Lung (tissue), 11 donors: ENCODE measurements at regions not wholly inside any gene's neighbourhood (a gene's known extent, or its start where the extent isn't known, plus 50 kb on each side); places are given as distances from the start of the nearest gene placed in this dataset.

Experiments used
- ATAC-seq: fragments of 200-7000 bp; cut with Tn5 transposase; one replicate; pipeline ENCODE4 v1.9.1; 2020; ENCODE audit warnings: moderate number of reproducible peaks; ENCODE audit not compliant: insufficient read depth, low FRiP score
- DNase-seq, 3 donors: peaks; one replicate each; pipeline ENCODE4 v3.0.0-alpha.2; 2013 to 2017
- H3K27ac ChIP-seq, 2 donors: one replicate each; pipeline ENCODE4 v1.5.1; 2013; ENCODE audit warnings: mild to moderate bottlenecking in 2 of 2, moderate library complexity in 2 of 2, control low read depth in 1 of 2, inconsistent platforms in 1 of 2, low read depth in 1 of 2, low read length in 1 of 2
- H3K27me3 ChIP-seq, 3 donors: one replicate each; pipeline ENCODE4 v1.5.1; 2013; ENCODE audit warnings: low read length in 2 of 3; ENCODE audit not compliant: control insufficient read depth in 3 of 3, insufficient read depth in 3 of 3
- H3K36me3 ChIP-seq, 4 donors: one replicate each; pipeline ENCODE4 v1.5.1; 2013; ENCODE audit warnings: low read length in 4 of 4, mild to moderate bottlenecking in 1 of 4, moderate library complexity in 1 of 4; ENCODE audit not compliant: control insufficient read depth in 4 of 4, insufficient read depth in 4 of 4
- H3K4me1 ChIP-seq, 5 donors: one replicate each; pipeline ENCODE4 v1.5.1; 2013; ENCODE audit warnings: low read length in 5 of 5, mild to moderate bottlenecking in 2 of 5, moderate library complexity in 1 of 5; ENCODE audit not compliant: control insufficient read depth in 5 of 5, insufficient read depth in 5 of 5
- H3K4me3 ChIP-seq: one replicate; pipeline ENCODE4 v1.5.1; 2013; ENCODE audit warnings: mild to moderate bottlenecking, control low read depth, moderate library complexity
- H3K9ac ChIP-seq, 2 donors: one replicate each; pipeline ENCODE4 v1.5.1; 2013; ENCODE audit warnings: low read length in 2 of 2, control low read depth in 1 of 2; ENCODE audit not compliant: insufficient read depth in 1 of 2
- H3K9me3 ChIP-seq, 4 donors: one replicate each; pipeline ENCODE4 v1.5.1; 2013; ENCODE audit warnings: low read length in 3 of 4, mild to moderate bottlenecking in 1 of 4, moderate library complexity in 1 of 4; ENCODE audit not compliant: control insufficient read depth in 4 of 4, insufficient read depth in 3 of 4
- WGBS, 2 donors: extraction: QIAGEN DNeasy Blood & Tissue Kit; methylation state at CpG; one replicate each; pipeline ENCODE4 v1.1.7; 2013; 5-methylcytosine and 5-hydroxymethylcytosine counted together
- TF ChIP-seq, protein P1 (sequence below): IDR thresholded peaks from 2 replicates; pipeline ENCODE4 v1.5.1; 2012; ENCODE audit warnings: mild to moderate bottlenecking; ENCODE audit errors: control extremely low read depth, extremely low read depth
- donor health status: control.
- donor health status: control.
- donor health status: Bipolar disorder and iron deficiency.
- donor health status: healthy.
- donor health status: DM: yes; HTN: yes; CAD: no.

DNA sequence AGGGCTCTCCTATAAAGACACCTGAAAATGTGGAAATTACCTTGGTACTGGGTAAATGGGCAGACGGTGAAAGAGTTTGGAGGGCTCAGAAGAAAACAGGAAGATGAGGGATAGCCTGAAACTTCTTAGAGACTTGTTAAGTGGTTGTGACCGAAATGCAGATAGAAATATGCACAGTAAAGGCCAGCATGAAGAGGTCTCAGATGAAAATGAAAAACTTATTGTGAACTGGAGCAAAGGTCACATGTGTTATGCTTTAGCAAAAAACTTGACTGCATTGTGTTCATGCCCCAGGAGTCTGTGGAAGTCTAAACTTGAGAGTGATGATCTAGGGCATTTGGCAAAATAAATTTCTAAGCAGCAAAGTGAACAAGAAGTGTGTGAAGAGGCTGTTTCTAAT lies 137.1 kb downstream of the CBLN2 start:
- no peaks in the 10 kb centered on the region for H3K4me1 ChIP-seq
- no peak overlapping the region for H3K9ac ChIP-seq
- no peaks in the 10 kb centered on the region for H3K27me3 ChIP-seq
- TF ChIP-seq, protein P1, sequence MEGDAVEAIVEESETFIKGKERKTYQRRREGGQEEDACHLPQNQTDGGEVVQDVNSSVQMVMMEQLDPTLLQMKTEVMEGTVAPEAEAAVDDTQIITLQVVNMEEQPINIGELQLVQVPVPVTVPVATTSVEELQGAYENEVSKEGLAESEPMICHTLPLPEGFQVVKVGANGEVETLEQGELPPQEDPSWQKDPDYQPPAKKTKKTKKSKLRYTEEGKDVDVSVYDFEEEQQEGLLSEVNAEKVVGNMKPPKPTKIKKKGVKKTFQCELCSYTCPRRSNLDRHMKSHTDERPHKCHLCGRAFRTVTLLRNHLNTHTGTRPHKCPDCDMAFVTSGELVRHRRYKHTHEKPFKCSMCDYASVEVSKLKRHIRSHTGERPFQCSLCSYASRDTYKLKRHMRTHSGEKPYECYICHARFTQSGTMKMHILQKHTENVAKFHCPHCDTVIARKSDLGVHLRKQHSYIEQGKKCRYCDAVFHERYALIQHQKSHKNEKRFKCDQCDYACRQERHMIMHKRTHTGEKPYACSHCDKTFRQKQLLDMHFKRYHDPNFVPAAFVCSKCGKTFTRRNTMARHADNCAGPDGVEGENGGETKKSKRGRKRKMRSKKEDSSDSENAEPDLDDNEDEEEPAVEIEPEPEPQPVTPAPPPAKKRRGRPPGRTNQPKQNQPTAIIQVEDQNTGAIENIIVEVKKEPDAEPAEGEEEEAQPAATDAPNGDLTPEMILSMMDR: no peak
- H3K27ac ChIP-seq: no peak overlapping the region
- ATAC-seq (no peak), DNase-seq (no peak)
- 84 to 90% methylated on average over 2 of the region's 2 CpGs for WGBS, 2 donors
- H3K4me3 ChIP-seq: no peak overlapping the region
- no peaks in the 10 kb centered on the region for H3K36me3 ChIP-seq
- peaks cover 0 to 4% (median 2%) of the 10 kb centered on the region in 4 donors for H3K9me3 ChIP-seq

DNA sequence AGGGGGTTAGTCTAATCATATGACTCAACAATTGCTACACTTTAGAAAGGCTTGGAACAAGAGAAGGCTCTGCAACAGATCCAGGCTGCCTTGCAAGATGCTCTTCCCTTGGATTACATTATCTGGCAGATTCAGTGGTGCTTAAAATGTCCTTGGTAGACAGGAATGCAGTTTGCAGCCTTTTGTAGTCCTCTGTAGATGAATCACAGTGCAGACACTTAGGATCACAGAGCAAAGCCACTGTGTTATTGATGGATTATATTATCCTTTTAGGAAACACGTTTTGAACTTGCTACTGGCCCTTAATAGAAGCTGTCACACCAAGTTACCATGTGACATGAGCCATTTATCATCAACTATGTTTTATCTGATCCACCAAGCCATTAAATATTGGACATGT lies 152.2 kb downstream of the CBLN2 start:
- no peak overlapping the region for H3K4me3 ChIP-seq

DNA sequence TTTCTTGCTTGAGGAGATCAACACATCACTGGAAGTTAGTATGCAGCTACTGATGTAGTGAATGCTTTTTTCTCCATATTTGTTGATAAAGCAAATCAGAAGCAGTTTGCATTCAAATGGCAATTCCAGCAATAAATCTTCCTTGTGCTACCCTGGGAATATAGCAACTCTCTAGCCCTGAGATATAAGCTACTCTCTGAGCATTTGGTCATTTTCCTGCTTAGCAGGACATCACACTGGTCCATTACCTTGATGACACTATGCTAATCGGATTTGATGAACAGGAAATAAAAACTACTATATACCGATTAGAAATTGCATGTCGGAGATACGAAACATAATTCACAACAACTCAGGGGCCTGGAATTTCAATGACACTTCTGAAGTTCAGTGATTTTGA lies 152.7 kb downstream of the CBLN2 start:
- Histone ChIP-seq H3K36me3 (no peaks in the 10 kb centered on the region), H3K4me1 (no peaks in the 10 kb centered on the region), H3K27ac (no peak overlapping the region), H3K9ac (no peak overlapping the region), H3K4me3 (no peak overlapping the region), H3K27me3 (no peaks in the 10 kb centered on the region), H3K9me3 (peaks cover 0 to 2% (median 0%) of the 10 kb centered on the region in 4 donors)
- ATAC-seq: no peak
- DNase-seq: no peak
- 85 to 93% methylated on average over 4 of the region's 4 CpGs for WGBS, 2 donors
- TF ChIP-seq, protein P1: no peak

More for the DNA sequence above, 152.2 kb downstream of the CBLN2 start:
- Histone ChIP-seq H3K27ac (no peak overlapping the region), H3K9me3 (peaks cover 0 to 2% (median 0%) of the 10 kb centered on the region in 4 donors), H3K27me3 (no peaks in the 10 kb centered on the region), H3K9ac (no peak overlapping the region), H3K36me3 (no peaks in the 10 kb centered on the region), H3K4me1 (no peaks in the 10 kb centered on the region)
- ATAC-seq (no peak), DNase-seq (no peak)
- TF ChIP-seq, protein P1: no peak
- 19 to 29% methylated on average over 1 of the region's 1 CpG for WGBS, 2 donors

DNA sequence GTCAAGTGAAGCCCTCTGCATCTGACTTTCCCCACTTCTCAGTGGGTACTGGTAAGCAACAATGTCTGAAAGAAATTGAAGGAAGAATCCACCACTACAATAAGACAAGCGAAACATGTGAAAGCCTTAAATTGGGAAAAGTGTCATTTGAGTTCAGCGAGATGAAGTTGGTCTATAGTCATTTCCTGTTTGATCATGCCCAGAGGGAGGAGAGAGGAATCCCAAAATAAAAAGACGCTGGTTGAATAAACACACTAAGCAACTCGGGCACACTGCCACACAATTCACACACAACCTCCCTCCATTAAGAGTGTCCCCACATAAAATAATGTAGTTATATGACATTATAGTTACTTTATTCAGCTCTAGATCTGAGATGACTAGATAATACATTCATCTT lies 166.1 kb downstream of the CBLN2 start:
- H3K36me3 ChIP-seq: no peaks in the 10 kb centered on the region
- no peak for ATAC-seq
- H3K27me3 ChIP-seq: no peaks in the 10 kb centered on the region
- TF ChIP-seq, protein P1: no peak
- no peak overlapping the region for H3K4me3 ChIP-seq
- no peaks in the 10 kb centered on the region for H3K4me1 ChIP-seq
- no peak overlapping the region for H3K9ac ChIP-seq
- WGBS, 2 donors: 61 to 72% methylated on average over 4 of the region's 4 CpGs
- H3K9me3 ChIP-seq: no peaks in the 10 kb centered on the region
- DNase-seq: peak in 1 of 3 donors; percentile 2
- H3K27ac ChIP-seq: no peak overlapping the region
